Prostate gland (tissue), 2 donors: ENCODE measurements at regions not wholly inside any gene's neighbourhood (a gene's known extent, or its start where the extent isn't known, plus 50 kb on each side); places are given as distances from the start of the nearest gene placed in this dataset.

ENCODE experiments used
- DNase-seq: peaks from one replicate; pipeline ENCODE4 v3.0.0-alpha.2; 2019; ENCODE audit warnings: low spot score
- H3K27ac ChIP-seq, 2 donors: fragments of 200-600 bp; sonication (generic); 2 replicates each; pipeline ENCODE4 v1.5.1; 2017 to 2019
- H3K27me3 ChIP-seq: fragments of 200-600 bp; sonication (generic); replicated peaks from 2 replicates; pipeline ENCODE4 v1.5.1; 2019; ENCODE audit not compliant: insufficient read depth
- H3K36me3 ChIP-seq, 2 donors: fragments of 200-600 bp; sonication (generic); 1 replicate in 1 of 2; 2 replicates in 1 of 2; pipeline versions ENCODE4 v1.5.1 to v1.8.1; 2017 to 2019
- H3K4me1 ChIP-seq: fragments of 200-600 bp; sonication (generic); replicated peaks from 2 replicates; pipeline ENCODE4 v1.5.1; 2019
- H3K4me3 ChIP-seq, 2 donors: fragments of 200-600 bp; sonication (generic); 2 replicates each; pipeline ENCODE4 v1.5.1; 2017 to 2019
- H3K9me3 ChIP-seq: fragments of 200-600 bp; sonication (generic); 2 replicates; pipeline ENCODE4 v1.5.1; 2017
- POLR2A ChIP-seq: fragments of 450-650 bp; IDR thresholded peaks from one replicate; pipeline ENCODE4 v1.6.1; 2016; ENCODE audit warnings: antibody characterized with exemption, mild to moderate bottlenecking
- POLR2AphosphoS5 ChIP-seq: sonication (generic); formaldehyde crosslinking; IDR thresholded peaks from one replicate; pipeline ENCODE4 v1.6.1; 2017; ENCODE audit warnings: antibody characterized with exemption
- WGBS: methylation state at CpG from one replicate; pipeline ENCODE4 v1.1.5; 2018; 5-methylcytosine and 5-hydroxymethylcytosine counted together
- intact Hi-C: fragments of 100-400 bp; cut with DNase I; formaldehyde crosslinking; loops from one replicate; pipeline ENCODE4 v1.14.2; 2022
- TF ChIP-seq, protein P1 (sequence below), 4 experiments: fragments of 200-600 bp in 2 of 4; fragments of 450-650 bp in 2 of 4; sonication (generic) in 2 of 4; IDR thresholded peaks; 1 replicate in 3 of 4; 2 replicates in 1 of 4; pipeline ENCODE4 v1.5.1; 2016 to 2019; ENCODE audit warnings: antibody characterized with exemption in 4 of 4, mild to moderate bottlenecking in 2 of 4, moderate library complexity in 2 of 4

DNA sequence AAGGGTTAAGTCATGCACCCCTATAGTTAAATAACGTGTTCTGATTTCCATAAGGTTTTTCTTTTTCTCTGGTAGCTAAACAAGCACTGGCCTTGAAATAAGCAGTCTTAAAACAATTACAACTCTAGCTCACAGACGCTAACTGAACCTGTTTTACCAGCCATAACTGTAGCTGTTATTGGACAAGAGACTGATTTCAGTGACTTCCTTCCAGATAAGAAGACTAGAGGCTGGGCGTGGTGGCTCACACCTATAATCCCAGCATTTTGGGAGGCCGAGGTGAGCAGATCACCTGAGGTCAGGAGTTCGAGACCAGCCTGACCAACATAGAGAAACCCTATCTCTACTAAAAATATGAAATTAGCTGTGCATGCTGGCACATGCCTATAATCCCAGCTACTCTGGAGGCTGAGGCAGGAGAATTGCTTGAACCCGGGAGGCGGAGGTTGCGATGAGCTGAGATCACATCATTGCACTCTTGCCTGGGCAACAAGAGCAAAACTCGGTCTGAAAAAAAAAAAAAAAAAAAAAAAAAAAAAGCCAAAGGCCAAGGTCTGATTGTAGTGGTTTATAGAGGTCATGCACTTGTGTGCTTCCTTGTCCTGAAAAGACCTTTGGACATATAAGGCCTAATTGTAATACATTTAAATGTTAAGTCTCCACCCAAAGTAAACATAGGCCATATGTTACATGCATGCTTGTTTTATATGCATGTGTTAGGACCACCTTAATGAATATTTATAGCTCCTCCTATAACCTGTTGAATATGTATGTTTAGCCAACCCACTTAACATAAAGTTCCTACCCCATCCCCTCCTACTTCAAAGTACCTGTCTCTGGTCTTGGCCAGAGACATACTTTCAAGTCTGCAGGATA, 319.5 kb upstream of the CA10 start:
- Histone ChIP-seq H3K36me3 (no peaks in the 10 kb centered on the region), H3K27me3 (no peaks in the 10 kb centered on the region), H3K9me3 (no peaks in the 10 kb centered on the region), H3K4me1 (no peaks in the 10 kb centered on the region), H3K4me3 (no peak overlapping the region), H3K27ac (no peak overlapping the region)
- no peak for TF ChIP-seq POLR2AphosphoS5
- TF ChIP-seq, protein P1, sequence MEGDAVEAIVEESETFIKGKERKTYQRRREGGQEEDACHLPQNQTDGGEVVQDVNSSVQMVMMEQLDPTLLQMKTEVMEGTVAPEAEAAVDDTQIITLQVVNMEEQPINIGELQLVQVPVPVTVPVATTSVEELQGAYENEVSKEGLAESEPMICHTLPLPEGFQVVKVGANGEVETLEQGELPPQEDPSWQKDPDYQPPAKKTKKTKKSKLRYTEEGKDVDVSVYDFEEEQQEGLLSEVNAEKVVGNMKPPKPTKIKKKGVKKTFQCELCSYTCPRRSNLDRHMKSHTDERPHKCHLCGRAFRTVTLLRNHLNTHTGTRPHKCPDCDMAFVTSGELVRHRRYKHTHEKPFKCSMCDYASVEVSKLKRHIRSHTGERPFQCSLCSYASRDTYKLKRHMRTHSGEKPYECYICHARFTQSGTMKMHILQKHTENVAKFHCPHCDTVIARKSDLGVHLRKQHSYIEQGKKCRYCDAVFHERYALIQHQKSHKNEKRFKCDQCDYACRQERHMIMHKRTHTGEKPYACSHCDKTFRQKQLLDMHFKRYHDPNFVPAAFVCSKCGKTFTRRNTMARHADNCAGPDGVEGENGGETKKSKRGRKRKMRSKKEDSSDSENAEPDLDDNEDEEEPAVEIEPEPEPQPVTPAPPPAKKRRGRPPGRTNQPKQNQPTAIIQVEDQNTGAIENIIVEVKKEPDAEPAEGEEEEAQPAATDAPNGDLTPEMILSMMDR (IDR thresholded peaks at IDR 0.05) = no peak
- no peak for TF ChIP-seq POLR2A
- DNase-seq = no peak
- 77% methylated on average over 9 of the region's 9 CpGs for WGBS
- intact Hi-C loops = no loop called here

DNA sequence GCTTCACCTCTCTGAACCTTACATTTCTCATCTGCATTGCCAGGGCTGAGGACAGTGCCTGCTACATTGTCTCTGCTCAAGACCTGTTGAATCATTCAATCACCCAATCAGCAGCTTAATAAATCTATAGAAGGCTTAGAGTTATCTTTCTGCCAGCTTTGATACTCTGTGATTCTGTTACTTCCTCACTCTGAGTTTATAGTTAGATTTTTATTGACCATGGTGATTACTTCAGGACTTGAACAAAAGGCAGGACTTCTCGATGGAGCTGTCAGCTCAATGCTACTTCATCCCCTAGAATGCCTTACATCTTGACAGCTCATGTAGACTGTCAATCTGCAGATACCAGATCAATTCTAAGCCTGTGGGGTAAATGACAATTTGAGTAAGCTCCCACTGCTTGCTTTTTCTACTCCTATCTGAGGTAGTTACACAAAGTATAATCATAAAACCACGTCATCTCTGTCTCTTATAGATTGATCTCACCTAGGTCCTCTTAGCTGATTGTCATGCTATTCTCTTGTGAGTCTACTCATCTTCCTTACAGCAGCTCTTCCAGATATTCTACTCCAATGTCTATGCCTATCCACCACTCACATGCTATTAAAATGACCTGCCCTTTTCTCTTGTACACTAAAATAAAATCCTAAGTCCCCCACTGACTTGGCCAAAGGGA, 318.3 kb upstream of the CA10 start:
- WGBS = 72% methylated on average over 2 of the region's 2 CpGs
- H3K27ac ChIP-seq = no peak overlapping the region
- H3K4me3 ChIP-seq = no peak overlapping the region
- no peaks in the 10 kb centered on the region for H3K36me3 ChIP-seq
- H3K9me3 ChIP-seq = no peaks in the 10 kb centered on the region
- no peaks in the 10 kb centered on the region for H3K27me3 ChIP-seq
- no peaks in the 10 kb centered on the region for H3K4me1 ChIP-seq
- DNase-seq = no peak
- intact Hi-C loops = no loop called here
- TF ChIP-seq POLR2AphosphoS5 (no peak), POLR2A (no peak)
- TF ChIP-seq, protein P1 (IDR thresholded peaks at IDR 0.05) = no peak

DNA sequence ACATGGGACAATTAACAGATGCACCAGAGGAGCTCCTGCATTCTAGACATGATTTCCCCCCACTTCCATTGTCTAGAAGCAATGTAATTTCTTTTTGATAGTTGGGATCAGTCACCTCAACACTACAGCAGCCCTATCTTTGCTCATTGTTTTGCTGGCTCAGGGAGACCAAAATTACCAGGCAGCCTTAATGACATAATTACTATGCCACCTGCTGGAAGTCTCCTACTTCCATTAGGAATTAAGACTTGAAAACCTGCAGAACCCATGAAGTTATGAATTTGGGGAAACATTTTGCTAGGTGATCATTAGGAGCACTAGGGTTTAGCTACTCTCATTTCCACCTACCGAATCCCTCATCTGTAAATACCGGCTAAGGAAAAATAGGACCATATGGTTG, 312.0 kb upstream of the CA10 start:
- no peaks in the 10 kb centered on the region for H3K4me1 ChIP-seq
- DNase-seq = no peak
- 100% methylated on average over 2 of the region's 2 CpGs for WGBS
- no peaks in the 10 kb centered on the region for H3K36me3 ChIP-seq
- no peak overlapping the region for H3K27ac ChIP-seq
- TF ChIP-seq POLR2AphosphoS5 = no peak
- no peak for TF ChIP-seq POLR2A
- TF ChIP-seq, protein P1 (IDR thresholded peaks at IDR 0.05) = no peak
- H3K27me3 ChIP-seq = no peaks in the 10 kb centered on the region
- no peak overlapping the region for H3K4me3 ChIP-seq
- intact Hi-C loops = no loop called here
- H3K9me3 ChIP-seq = no peaks in the 10 kb centered on the region

DNA sequence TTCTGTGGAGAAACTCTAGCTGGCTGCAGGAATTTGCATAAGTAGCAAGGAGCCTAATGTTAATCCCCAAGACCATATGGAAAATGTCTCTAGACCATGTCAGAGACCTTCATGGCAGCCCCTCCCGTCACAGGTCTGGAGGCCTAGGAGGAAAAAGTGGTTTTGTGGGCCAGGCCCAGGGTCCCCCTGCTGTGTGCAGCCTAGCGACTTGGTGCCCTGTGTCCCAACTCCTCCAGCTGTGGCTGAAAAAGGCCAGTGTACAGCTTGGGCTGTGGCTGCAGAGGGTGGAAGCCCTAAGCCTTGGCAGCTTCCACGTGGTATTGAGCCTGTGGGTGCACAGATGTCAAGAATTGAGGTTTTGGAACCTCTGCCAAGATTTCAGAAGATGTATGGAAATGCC, 306.9 kb upstream of the CA10 start:
- Histone ChIP-seq H3K4me1 (no peaks in the 10 kb centered on the region), H3K27ac (no peak overlapping the region), H3K9me3 (no peaks in the 10 kb centered on the region), H3K4me3 (no peak overlapping the region), H3K36me3 (no peaks in the 10 kb centered on the region), H3K27me3 (no peaks in the 10 kb centered on the region)
- TF ChIP-seq POLR2AphosphoS5 (no peak), POLR2A (no peak)
- TF ChIP-seq, protein P1 (IDR thresholded peaks at IDR 0.05) = no peak
- DNase-seq = no peak
- intact Hi-C loops = no loop called here
- 70% methylated on average over 3 of the region's 3 CpGs for WGBS
